ENCODE measurements at regions not wholly inside any gene's neighbourhood (a gene's known extent, or its start where the extent isn't known, plus 50 kb on each side); places are given as distances from the start of the nearest gene placed in this dataset.

DNA sequence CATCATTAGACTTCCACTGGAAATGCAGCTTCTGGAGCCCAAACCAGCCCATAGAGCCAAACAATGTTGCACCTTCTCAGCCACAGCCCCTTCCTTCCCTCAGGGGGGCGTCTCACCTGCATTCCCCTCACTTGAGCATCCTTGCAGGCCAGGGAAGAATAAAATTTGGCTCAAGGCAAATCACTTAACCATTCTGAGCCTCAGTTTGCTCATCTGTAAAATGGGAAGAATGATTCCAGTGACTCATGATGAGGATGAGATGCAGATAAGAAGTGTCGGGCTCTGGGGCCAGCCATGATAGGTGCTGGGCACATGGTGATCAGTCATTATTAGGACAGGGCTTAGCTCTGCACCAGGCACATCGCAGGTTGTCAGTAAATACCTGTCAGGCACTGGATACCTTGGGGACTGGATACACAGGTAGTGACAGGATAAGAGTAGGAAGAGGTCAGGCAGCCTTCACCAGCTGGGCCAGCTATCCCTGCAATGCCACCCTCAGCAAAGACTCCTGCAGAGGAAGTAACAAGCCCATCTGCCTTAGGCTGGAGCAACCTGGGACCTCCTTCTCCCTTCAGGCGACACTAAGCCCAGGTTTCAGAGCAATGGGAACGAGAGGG lies 208.0 kb upstream of the TNRC6C start:
- H2AFZ ChIP-seq (ENCODE audit: low read length), result no peak overlapping the region
- no peak overlapping the region for H3K4me2 ChIP-seq (ENCODE audit: insufficient read depth, low read length)
- H3K27me3 ChIP-seq (ENCODE audit: insufficient read depth, low read length), result peaks cover 8% of the 10 kb centered on the region
- no peaks in the 10 kb centered on the region for H3K79me2 ChIP-seq (ENCODE audit: insufficient read depth, low read length)
- no peaks in the 10 kb centered on the region for H3K36me3 ChIP-seq (ENCODE audit: insufficient read depth, low read length)
- H4K20me1 ChIP-seq (ENCODE audit: insufficient read depth, low read length), result no peaks in the 10 kb centered on the region
- TF ChIP-seq, protein P1, sequence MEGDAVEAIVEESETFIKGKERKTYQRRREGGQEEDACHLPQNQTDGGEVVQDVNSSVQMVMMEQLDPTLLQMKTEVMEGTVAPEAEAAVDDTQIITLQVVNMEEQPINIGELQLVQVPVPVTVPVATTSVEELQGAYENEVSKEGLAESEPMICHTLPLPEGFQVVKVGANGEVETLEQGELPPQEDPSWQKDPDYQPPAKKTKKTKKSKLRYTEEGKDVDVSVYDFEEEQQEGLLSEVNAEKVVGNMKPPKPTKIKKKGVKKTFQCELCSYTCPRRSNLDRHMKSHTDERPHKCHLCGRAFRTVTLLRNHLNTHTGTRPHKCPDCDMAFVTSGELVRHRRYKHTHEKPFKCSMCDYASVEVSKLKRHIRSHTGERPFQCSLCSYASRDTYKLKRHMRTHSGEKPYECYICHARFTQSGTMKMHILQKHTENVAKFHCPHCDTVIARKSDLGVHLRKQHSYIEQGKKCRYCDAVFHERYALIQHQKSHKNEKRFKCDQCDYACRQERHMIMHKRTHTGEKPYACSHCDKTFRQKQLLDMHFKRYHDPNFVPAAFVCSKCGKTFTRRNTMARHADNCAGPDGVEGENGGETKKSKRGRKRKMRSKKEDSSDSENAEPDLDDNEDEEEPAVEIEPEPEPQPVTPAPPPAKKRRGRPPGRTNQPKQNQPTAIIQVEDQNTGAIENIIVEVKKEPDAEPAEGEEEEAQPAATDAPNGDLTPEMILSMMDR (IDR thresholded peaks at IDR 0.05; ENCODE audit: extremely low read depth, low read depth, low read length), result no peak
- no peak overlapping the region for H3K27ac ChIP-seq (ENCODE audit: low read depth, low read length)
- no peak overlapping the region for H3K4me3 ChIP-seq (ENCODE audit: insufficient read depth, low read length)
- H3K4me1 ChIP-seq (ENCODE audit: insufficient read depth, low read length), result no peaks in the 10 kb centered on the region
- peaks cover 3% of the 10 kb centered on the region for H3K9me3 ChIP-seq (ENCODE audit: low read depth, low read length)
- DNase-seq (ENCODE audit: insufficient read length, low spot score, missing footprints), result no peak

DNA sequence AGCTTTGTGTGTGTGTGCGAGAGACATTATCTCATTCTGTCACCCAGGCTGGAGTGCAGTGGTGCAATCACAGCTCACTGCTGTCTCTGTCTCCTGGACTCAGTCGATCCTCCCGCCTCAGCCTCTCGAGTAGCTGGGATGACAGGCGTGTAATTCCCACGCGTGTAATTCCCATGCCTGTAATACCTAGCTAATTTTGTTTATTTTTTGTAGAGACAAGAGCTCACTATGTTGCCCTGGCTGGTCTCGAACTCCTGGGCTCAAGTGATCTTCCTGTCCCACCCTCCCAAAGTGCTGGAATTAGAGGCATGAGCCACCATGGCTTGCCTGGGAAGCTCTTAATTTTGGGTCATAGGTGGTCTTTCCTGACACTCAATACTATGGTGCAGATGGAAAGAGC lies 205.3 kb upstream of the TNRC6C start:
- DNase-seq (ENCODE audit: insufficient read length, low spot score, missing footprints), result no peak
- Histone ChIP-seq H4K20me1 (ENCODE audit: insufficient read depth, low read length) (no peaks in the 10 kb centered on the region), H3K36me3 (ENCODE audit: insufficient read depth, low read length) (no peaks in the 10 kb centered on the region), H3K4me3 (ENCODE audit: insufficient read depth, low read length) (no peak overlapping the region), H3K4me1 (ENCODE audit: insufficient read depth, low read length) (no peaks in the 10 kb centered on the region), H3K27ac (ENCODE audit: low read depth, low read length) (no peak overlapping the region), H3K4me2 (ENCODE audit: insufficient read depth, low read length) (no peak overlapping the region), H3K79me2 (ENCODE audit: insufficient read depth, low read length) (no peaks in the 10 kb centered on the region), H3K27me3 (ENCODE audit: insufficient read depth, low read length) (peaks cover 8% of the 10 kb centered on the region), H3K9me3 (ENCODE audit: low read depth, low read length) (peaks cover 3% of the 10 kb centered on the region), H2AFZ (ENCODE audit: low read length) (no peak overlapping the region)
- TF ChIP-seq, protein P1 (IDR thresholded peaks at IDR 0.05; ENCODE audit: extremely low read depth, low read depth, low read length), result no peak

DNA sequence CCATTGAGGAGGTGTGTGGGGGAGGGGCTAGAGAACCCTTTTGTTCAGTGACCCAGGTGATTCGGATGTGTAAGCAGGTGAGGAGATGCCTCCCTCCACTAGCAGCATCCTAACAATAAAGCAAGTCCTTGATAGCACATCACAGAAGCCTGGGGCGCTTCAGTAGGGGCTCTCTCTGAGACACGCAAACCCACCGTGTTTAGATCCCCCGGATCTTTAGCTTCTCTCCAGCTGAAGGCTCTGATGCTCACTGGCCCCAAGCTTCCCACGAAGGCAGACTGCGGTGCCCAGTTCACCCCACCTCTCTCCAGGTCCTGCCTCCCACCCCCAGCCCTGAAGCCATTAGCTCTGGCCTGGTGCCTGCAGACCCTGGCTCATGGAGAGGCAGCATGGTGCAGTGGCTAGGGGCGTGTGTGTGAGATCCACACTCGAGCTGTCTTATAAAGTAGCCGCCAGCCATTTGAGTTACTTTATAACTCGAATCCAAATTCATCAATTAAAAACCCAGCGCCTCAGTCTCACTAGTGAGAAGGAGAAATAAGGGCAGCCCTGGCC lies 204.7 kb upstream of the TNRC6C start:
- no peak for DNase-seq (ENCODE audit: insufficient read length, low spot score, missing footprints)
- peaks cover 3% of the 10 kb centered on the region for H3K9me3 ChIP-seq (ENCODE audit: low read depth, low read length)
- peaks cover 8% of the 10 kb centered on the region for H3K27me3 ChIP-seq (ENCODE audit: insufficient read depth, low read length)
- H3K4me1 ChIP-seq (ENCODE audit: insufficient read depth, low read length), result no peaks in the 10 kb centered on the region
- TF ChIP-seq, protein P1 (IDR thresholded peaks at IDR 0.05; ENCODE audit: extremely low read depth, low read depth, low read length), result no peak
- no peak overlapping the region for H2AFZ ChIP-seq (ENCODE audit: low read length)
- H3K27ac ChIP-seq (ENCODE audit: low read depth, low read length), result no peak overlapping the region
- H3K4me2 ChIP-seq (ENCODE audit: insufficient read depth, low read length), result no peak overlapping the region
- H3K36me3 ChIP-seq (ENCODE audit: insufficient read depth, low read length), result no peaks in the 10 kb centered on the region
- H4K20me1 ChIP-seq (ENCODE audit: insufficient read depth, low read length), result no peaks in the 10 kb centered on the region
- no peak overlapping the region for H3K4me3 ChIP-seq (ENCODE audit: insufficient read depth, low read length)
- no peaks in the 10 kb centered on the region for H3K79me2 ChIP-seq (ENCODE audit: insufficient read depth, low read length)

DNA sequence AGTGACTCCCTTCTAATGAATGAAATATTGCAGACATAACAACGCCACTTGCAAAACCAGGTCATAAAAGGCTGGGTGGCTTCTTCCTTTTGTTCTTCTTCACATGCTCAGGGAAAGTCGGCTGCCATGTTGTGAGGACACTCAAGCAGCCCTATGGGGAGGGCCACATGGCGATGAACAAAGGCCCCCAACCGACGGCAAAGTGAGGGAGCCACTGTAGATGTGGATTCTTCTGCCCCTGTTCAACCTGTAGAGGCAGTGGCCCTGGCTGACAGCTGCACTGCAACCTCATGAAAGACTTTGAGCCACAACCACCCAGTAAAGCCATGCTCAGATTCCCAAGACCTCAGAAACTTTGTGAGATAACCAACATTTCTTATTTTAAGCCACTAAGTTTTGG lies 203.5 kb upstream of the TNRC6C start:
- Histone ChIP-seq H3K27me3 (ENCODE audit: insufficient read depth, low read length) (peaks cover 8% of the 10 kb centered on the region), H3K4me2 (ENCODE audit: insufficient read depth, low read length) (no peak overlapping the region), H3K4me1 (ENCODE audit: insufficient read depth, low read length) (no peaks in the 10 kb centered on the region), H3K9me3 (ENCODE audit: low read depth, low read length) (peaks cover 3% of the 10 kb centered on the region), H3K4me3 (ENCODE audit: insufficient read depth, low read length) (no peak overlapping the region), H3K79me2 (ENCODE audit: insufficient read depth, low read length) (no peaks in the 10 kb centered on the region), H2AFZ (ENCODE audit: low read length) (no peak overlapping the region), H3K36me3 (ENCODE audit: insufficient read depth, low read length) (no peaks in the 10 kb centered on the region), H4K20me1 (ENCODE audit: insufficient read depth, low read length) (no peaks in the 10 kb centered on the region), H3K27ac (ENCODE audit: low read depth, low read length) (no peak overlapping the region)
- TF ChIP-seq, protein P1 (IDR thresholded peaks at IDR 0.05; ENCODE audit: extremely low read depth, low read depth, low read length), result no peak
- no peak for DNase-seq (ENCODE audit: insufficient read length, low spot score, missing footprints)
